ENCODE measurements at regions not wholly inside any gene's neighbourhood (a gene's known extent, or its start where the extent isn't known, plus 50 kb on each side); places are given as distances from the start of the nearest gene placed in this dataset.

- no peaks in the 10 kb centered on the region for H3K27me3 ChIP-seq
- no peak overlapping the region for H3K4me3 ChIP-seq
- intact Hi-C loops (cut with DNase I): no loop called here
- TF ChIP-seq POLR2A (IDR thresholded peaks at IDR 0.05) (no peak), EP300 (IDR thresholded peaks at IDR 0.05) (no peak), CTCF (IDR thresholded peaks at IDR 0.05) (no peak)
- no peaks in the 10 kb centered on the region for H3K36me3 ChIP-seq
- no peaks in the 10 kb centered on the region for H3K4me1 ChIP-seq (ENCODE audit: insufficient read depth)
- H3K27ac ChIP-seq: no peak overlapping the region
- 88 to 93% (median 91%) methylated on average over 8 of the region's 8 CpGs for WGBS, 3 donors
- DNase-seq: no peak
- H3K9me3 ChIP-seq: no peaks in the 10 kb centered on the region
These were observed 572.0 kb downstream of the PTPRU start for GRCh38 chr1:29808141-29808995.

GRCh38 chr1:29807689-29808088, 571.4 kb downstream of the PTPRU start:
- Histone ChIP-seq H3K4me1 (ENCODE audit: insufficient read depth) (no peaks in the 10 kb centered on the region), H3K36me3 (no peaks in the 10 kb centered on the region), H3K27me3 (no peaks in the 10 kb centered on the region), H3K4me3 (no peak overlapping the region), H3K9me3 (no peaks in the 10 kb centered on the region), H3K27ac (no peak overlapping the region)
- no peak for TF ChIP-seq CTCF (IDR thresholded peaks at IDR 0.05)
- TF ChIP-seq EP300 (IDR thresholded peaks at IDR 0.05): no peak
- no peak for TF ChIP-seq POLR2A (IDR thresholded peaks at IDR 0.05)
- DNase-seq: no peak
- 92 to 98% (median 92%) methylated on average over 5 of the region's 5 CpGs for WGBS, 3 donors
- intact Hi-C loops (cut with DNase I): no loop called here

GRCh38 chr1:29806646-29807319, 570.5 kb downstream of the PTPRU start:
- H3K4me3 ChIP-seq: no peak overlapping the region
- TF ChIP-seq POLR2A (IDR thresholded peaks at IDR 0.05) (no peak), EP300 (IDR thresholded peaks at IDR 0.05) (no peak), CTCF (IDR thresholded peaks at IDR 0.05) (no peak)
- no peaks in the 10 kb centered on the region for H3K9me3 ChIP-seq
- 66 to 70% (median 70%) methylated on average over 4 of the region's 4 CpGs for WGBS, 3 donors
- no peak overlapping the region for H3K27ac ChIP-seq
- no peak for DNase-seq
- intact Hi-C loops (cut with DNase I): no loop called here
- no peaks in the 10 kb centered on the region for H3K4me1 ChIP-seq (ENCODE audit: insufficient read depth)
- no peaks in the 10 kb centered on the region for H3K36me3 ChIP-seq
- H3K27me3 ChIP-seq: no peaks in the 10 kb centered on the region

GRCh38 chr1:29805896-29806160, 569.5 kb downstream of the PTPRU start:
- Histone ChIP-seq H3K27me3 (no peaks in the 10 kb centered on the region), H3K9me3 (no peaks in the 10 kb centered on the region), H3K27ac (no peak overlapping the region), H3K4me3 (no peak overlapping the region), H3K4me1 (ENCODE audit: insufficient read depth) (no peaks in the 10 kb centered on the region), H3K36me3 (no peaks in the 10 kb centered on the region)
- TF ChIP-seq POLR2A (IDR thresholded peaks at IDR 0.05): no peak
- no peak for TF ChIP-seq CTCF (IDR thresholded peaks at IDR 0.05)
- intact Hi-C loops (cut with DNase I): no loop called here
- WGBS, 3 donors: 89 to 95% (median 92%) methylated on average over 4 of the region's 4 CpGs
- DNase-seq: no peak

Measured in ovary (tissue), 7 donors.